ENCODE measurements at regions not wholly inside any gene's neighbourhood (a gene's known extent, or its start where the extent isn't known, plus 50 kb on each side); places are given as distances from the start of the nearest gene placed in this dataset.
"Not testable (repeated sequence)": the region's sequence is repeated elsewhere in the genome, so short reads cannot be mapped to it uniquely, and the experiment has no call there.

DNA sequence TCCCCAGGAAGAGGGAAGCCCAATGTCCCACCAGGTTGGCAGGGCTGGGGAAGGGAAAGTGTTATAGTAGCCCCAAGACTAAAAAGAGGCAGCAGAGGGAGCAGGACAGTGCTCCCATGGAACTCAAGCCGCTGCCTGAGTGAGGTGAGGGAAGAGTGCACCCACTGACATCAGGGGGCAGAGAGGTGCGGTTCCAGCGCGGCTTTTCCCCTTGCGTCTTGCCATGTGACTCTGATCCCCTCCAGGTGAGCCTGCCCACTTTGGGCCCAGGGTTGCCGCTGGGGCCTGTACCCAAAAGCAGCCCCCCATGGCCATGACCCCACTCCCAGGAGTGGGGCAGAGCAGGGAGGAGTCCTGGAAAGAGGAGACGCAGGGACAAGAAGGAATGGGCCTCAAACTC is 136.3 kb upstream of the KCTD7 start:
- ATAC-seq; DNase-seq (ENCODE audit: missing footprints): not testable (repeated sequence)
- intact Hi-C loops (cut with DNase I), result loop anchor here (5.0 kb wide), 1 partner anchor 285 kb away; the partner anchor contains the start of gene TPST1

DNA sequence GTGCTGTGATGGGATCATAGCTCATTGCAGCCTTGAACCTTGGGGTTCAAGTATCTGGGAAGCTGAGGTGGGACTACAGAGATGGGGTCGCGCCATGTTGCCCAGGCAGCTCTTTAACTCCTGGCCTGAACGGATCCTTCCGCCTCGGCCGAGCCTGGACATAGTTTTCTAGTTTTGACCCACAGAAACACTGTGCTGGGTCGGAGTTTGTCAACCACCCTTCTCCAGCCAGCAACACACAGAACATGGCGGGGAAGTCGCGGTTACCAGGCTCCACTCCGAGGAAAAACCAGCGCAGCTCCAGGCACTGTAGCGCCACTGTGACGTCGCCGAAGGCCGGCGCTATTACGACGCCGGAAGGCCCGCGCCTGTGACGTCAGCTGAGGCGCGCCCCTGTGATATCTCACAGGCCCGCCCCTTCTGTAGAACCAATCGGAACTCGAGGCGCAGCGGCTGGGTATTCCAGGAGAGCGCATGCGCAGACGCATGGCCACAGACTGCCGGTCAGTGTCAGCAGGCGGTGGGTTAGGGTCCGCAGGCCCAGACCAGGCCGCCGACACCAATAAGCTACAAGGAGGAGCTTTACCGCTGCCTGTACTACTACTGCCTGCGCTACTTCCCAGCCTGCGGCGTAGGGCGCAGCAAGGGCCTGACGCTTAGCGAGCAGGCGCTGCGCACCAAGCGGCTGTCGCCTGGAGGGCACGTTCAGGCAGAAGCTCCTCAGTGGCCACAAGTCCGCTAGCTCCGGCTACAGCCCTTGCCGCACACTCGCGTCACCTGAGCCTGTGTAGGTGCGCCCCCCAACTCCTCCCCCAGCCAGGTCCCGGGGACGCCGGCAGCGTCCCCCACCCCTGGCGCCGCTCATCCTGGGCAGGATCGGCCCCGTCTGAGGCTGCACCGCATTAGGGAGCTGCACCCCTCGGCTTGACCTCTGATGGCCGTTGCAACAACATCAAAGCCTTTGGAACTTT is 135.2 kb upstream of the KCTD7 start:
- ATAC-seq (peak; percentile 99), DNase-seq (ENCODE audit: missing footprints) (peak; percentile 99)
- intact Hi-C loops (cut with DNase I), result loop anchor here (5.0 kb wide), 1 partner anchor 286 kb away; the partner anchor contains the start of gene TPST1

DNA sequence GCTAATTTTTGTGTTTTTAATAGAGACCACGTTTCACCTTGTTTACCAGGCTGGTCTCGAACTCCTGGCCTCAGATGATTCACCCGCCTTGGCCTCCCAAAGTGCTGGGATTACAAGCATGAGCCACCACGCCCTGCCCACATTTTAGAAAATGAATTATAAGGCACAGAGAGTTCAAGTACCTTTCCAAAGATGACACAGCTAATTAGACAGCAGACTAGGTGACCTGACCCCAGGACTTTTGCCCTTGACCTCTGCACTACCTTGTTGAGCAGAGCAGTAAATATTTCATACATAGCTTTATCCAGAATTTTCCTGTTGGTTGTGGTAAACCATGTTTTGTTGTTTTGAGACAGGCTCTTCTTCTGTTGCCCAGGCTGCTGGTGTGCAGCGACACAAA is 131.3 kb upstream of the KCTD7 start:
- DNase-seq (ENCODE audit: missing footprints) (no peak), ATAC-seq (no peak)
- intact Hi-C loops (cut with DNase I), result no loop called here

DNA sequence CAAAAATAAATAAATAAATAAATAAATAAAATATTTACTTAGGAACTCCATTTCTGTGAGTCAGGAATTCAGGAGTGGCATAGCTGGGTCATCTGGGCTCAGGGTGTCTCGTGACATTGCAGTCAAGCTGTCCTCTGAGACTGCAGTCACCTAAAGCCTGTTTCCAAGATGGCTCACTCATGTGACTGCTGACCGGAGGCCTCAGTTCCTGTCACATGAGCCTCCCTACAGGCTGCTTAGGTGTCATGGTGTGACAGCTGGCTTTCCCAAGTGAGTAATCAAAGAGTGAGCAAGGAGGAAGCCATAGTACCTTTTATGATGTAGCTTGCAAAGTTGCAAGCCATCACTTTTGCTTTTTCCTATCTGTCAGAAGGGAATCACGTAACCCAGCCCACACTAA is 128.6 kb upstream of the KCTD7 start:
- DNase-seq (ENCODE audit: missing footprints), result no peak
- ATAC-seq, result no peak
- intact Hi-C loops (cut with DNase I), result no loop called here

DNA sequence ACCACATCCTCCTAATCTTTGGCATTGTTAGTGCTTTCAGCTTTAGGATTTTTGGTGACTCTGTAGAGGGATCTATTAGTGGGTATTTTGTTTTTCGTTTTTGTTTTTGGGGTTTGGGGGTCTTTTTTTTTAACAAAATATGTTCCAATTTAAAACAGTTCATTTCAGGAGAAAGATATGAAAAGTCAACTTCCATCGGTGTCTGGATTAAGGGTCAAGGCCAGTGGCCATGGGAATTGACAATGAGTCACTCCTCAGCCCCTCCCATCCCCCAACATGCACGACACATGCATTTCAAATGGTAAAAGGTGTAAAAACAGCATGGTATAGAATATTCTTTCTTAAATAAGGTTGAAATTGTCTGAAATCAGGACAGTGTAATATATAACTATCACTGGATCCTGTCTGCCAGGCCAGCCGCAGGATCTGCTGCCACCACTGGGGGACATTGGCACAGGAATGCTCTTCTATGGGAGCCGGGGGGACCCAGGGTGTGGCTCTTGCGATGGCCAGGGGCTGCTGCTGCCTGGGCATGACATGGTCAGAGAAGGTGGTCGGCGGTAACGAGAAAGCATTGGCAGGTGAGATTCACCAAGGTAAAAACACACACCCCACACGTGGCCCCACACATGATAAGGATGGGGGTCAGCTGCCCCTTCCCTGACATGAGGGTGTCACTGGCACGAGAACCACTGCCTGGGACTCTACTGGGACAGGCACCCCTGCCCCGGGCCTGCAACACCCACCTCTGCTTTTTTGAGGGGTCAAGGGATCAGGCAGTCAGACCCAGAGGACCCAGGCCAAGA is 126.2 kb upstream of the KCTD7 start:
- intact Hi-C loops (cut with DNase I), result no loop called here
- ATAC-seq (no peak), DNase-seq (ENCODE audit: missing footprints) (no peak)

DNA sequence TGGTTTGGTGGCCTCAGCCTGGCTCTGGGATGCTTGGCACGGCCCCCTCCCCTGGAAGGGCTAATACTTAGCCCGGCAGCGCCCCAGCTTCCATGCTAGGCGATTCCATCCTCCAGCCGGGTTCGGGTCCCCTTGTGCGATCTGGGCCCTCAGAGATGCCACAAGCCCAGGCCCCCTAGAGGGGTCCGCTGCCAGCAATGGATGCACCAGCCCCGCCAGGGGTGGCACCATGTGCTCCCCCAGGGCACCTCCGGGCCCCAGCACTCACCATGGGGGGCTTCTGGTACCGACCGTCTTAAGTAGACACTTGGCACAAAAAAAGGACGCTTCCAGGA is 125.7 kb upstream of the KCTD7 start:
- ATAC-seq, result no peak
- no peak for DNase-seq (ENCODE audit: missing footprints)
- intact Hi-C loops (cut with DNase I), result no loop called here

DNA sequence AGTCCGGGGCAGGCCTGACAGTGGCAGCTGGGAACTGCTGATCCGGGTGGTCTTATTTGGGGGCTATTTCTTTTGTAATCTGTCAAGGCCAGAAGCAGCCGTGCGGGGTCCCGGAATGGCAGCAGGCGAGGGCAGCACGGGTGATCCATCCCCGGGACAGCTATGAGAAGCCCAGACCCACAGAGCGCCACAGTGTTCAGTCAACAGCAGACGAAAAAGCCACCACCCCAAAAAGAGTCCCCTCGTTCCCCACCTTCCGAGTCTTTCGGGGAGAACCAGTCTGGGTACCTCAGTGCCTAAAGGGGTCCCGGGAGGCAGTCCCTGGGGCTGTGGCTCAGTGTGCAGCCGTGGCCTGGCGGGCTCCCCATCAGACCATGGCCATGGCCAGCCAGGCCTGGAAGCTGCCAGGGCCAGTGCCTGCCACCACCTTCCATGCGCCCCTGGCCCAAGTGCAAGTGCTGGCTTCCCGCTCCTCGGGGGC is 125.1 kb upstream of the KCTD7 start:
- DNase-seq (ENCODE audit: missing footprints) (no peak), ATAC-seq (no peak)
- intact Hi-C loops (cut with DNase I), result no loop called here

DNA sequence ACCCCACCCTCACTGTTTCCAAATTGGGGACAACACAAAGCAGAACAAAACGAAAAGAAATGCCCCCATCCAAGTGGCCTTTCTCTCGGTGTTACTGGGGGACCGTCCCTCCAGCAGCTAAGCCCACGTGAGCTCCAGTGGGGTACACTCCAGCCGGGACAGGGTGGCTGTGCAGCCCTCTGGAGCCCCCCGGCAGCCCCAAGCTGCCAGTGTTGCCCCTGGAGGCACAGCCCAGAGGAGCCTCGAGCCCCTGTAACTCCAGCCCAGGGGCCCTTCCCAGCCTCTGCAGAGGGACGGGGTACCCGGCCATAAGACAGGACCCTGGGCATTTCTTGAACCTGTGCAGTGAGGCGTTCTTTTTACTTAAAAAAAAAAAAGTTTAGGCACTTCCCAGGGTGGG is 124.5 kb upstream of the KCTD7 start:
- intact Hi-C loops (cut with DNase I), result no loop called here
- DNase-seq (ENCODE audit: missing footprints), result no peak

DNA sequence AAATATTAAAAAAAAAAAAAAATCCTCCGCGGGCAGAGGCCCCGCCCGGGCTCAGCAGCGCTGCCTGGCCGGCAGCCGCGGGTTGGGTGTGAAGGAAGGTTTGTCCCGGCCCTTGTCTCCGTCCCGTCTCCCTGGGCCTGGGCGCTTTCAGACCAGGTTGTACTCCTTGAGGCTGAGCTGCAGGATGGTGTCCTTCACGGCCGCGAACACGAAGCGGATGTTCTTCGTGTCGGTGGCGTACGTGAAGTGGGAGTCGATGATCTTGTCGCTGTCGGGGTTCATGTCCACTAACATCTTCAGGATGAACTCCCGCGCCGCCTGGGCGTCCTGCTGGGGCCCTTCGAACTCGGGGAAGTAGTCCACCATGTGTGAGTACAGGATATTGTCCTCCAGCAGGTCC is 123.7 kb upstream of the KCTD7 start:
- DNase-seq (ENCODE audit: missing footprints), result no peak
- intact Hi-C loops (cut with DNase I), result no loop called here

More for the DNA sequence above, 124.5 kb upstream of the KCTD7 start:
- ATAC-seq, result no peak

DNA sequence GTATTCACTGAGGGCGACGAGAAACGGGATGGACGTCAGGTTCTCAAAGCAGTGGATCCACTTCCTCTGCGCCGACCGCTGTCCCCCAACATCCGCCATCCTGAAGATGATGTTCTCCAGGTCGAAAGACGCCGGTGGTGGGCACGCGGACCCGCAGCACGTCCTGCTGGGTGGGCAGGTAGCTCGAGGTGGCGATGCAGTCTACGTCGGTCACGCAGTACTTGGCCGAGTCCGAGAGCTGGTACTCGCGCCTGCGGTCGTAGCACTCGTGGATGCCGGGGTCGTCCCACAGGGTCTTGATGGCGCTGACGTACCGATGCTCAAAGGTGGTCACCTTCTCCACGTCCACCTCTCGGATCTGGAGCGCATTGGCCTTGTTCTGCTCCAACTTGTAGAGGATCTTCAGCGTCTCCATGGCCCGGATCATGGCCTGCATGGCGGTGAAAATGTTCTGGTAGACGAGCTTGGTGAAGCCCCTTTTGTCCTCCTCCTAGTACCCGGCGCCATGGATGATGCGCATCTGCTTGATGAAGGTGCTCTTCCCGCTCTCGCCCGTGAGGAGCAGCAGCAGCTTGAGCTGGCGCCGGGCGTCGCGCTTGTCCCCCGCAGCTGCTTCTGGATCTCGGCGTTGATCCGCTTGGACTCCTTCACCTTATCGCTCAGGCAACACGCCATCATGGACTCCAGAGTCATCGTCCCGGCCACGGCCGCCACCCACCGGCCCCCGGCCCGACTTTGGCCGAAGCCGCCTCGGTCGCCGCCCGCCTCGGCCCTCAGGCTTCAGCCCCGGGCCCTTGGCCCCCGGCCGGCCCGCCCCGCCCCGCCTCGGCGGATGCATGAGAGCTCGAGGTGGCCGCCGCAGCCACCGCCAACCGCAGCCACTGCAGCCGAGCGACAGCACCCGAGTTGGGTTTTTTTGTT is 122.9 kb upstream of the KCTD7 start:
- DNase-seq (ENCODE audit: missing footprints) (no peak), ATAC-seq (no peak)
- intact Hi-C loops (cut with DNase I), result no loop called here

More for the DNA sequence above, 123.7 kb upstream of the KCTD7 start:
- ATAC-seq, result no peak

DNA sequence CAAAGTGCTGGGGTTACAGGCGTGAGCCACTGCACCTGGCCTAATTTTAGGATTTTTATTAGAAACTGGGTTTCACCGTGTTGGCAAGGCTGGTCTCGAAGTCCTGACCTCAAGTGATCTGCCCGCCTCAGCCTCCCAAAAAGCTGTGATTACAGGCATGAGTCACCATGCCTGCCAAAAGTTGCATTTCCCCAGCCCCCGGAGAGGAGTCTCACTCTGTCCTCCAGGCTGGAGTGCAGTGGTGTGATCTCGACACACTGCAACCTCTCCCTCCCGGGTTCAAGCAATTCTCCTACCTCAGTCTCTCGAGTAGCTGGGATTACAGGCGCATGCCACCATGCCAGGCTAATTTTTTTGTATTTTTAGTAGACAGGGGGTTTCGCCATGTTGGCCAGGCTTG is 122.0 kb upstream of the KCTD7 start:
- intact Hi-C loops (cut with DNase I); ATAC-seq; DNase-seq (ENCODE audit: missing footprints): not testable (repeated sequence)

DNA sequence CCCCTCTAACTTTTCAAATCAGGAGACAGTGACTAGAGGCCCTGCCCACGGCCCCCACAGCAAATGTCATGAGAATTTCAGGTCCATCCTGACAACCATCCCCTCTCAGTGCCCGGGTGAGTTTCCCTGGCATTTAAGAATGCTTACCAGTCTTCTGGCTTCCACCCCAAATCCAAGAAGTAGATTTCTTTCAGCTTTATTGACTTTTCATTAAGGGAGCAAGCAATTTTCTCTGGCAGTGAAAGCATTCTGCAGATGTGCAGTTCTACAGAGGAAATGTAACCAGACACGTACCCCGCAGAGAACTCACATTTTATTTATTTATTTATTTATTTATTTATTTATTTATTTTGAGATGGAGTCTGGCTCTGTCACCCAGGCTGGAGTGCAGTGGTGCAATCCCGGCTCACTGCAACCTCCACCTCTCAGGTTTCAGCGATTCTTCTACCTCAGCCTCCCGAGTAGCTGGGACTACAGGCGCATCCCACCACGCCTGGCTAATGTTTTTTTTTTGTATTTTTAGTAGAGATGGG is 120.9 kb upstream of the KCTD7 start:
- intact Hi-C loops (cut with DNase I), result no loop called here
- no peak for ATAC-seq
- no peak for DNase-seq (ENCODE audit: missing footprints)

DNA sequence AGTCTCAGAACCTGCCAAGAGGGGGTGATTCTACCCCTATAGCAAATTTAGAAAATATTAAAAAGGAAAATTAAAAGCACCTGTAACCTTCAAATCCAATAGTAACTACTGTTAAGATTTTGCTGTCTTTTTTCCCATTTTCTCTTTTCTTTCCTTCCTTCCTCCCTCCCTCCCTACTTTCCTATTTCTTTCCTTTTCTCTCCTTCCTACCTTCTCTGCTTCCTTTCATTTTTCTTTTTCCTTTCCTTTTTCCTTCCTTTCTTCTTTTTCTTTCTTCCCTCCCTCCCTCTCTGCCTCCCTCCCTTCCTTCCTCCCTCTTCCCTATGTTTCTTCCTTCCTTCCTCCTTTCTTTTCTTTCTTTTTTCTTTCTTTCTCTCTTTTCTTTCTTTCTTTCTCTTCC is 120.2 kb upstream of the KCTD7 start:
- ATAC-seq (no peak), DNase-seq (ENCODE audit: missing footprints) (no peak)
- intact Hi-C loops (cut with DNase I), result no loop called here

DNA sequence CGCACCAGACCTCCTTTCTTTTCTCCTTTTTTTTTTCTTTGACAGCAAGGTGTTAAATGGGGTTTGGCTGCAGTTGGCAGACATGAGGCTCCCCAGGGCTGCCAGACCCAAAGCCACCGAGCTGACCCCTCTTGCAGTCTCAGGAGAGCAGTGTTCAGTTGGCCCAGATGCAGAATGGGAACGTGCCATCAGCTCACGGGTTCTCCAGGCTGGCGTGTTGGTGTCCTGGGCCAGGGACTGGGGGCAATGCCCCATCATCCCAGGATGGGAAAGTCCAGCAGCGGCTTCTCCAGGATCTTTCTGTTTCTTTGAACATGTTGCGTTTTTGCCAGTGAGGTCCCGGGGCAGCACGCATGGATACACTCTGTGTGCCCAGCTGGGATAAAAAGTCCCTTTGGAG is 114.6 kb upstream of the KCTD7 start:
- ATAC-seq, result no peak
- DNase-seq (ENCODE audit: missing footprints), result peak; percentile 16
- intact Hi-C loops (cut with DNase I), result no loop called here

DNA sequence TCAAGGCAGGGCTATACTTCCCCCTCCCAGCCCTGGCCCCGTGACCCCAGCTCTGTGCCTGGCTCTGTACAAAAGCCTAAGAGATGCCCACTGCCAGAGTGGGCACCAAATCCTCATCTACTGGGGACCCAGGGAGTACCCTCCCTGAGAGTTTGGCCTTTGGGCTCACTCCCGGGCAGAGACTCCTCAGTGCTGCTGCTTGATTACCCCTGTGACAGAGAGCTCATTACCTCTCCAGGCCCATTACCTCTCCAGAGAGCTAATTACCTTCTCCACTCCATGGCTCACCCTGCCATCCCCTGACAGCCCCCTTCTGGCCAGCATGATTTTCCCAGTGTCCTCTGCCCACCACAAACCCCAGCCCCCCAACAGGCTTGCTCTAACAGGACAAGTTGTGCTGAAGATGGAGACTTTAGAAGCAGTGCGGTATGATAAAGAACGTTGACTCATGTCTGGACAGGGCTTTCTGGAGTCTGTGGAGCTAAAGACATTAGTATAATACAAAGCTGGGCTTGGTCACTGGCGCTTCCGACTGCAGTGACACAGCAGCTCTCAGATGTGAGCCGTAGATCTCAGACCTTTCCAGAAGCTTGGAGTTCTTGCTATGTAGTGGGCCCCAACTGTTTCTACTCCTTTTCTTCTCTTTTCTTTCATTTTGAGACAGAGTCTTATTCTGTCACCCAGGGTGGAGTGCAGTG is 111.3 kb upstream of the KCTD7 start:
- no peak for ATAC-seq
- DNase-seq (ENCODE audit: missing footprints), result peak; percentile 22
- intact Hi-C loops (cut with DNase I), result no loop called here

DNA sequence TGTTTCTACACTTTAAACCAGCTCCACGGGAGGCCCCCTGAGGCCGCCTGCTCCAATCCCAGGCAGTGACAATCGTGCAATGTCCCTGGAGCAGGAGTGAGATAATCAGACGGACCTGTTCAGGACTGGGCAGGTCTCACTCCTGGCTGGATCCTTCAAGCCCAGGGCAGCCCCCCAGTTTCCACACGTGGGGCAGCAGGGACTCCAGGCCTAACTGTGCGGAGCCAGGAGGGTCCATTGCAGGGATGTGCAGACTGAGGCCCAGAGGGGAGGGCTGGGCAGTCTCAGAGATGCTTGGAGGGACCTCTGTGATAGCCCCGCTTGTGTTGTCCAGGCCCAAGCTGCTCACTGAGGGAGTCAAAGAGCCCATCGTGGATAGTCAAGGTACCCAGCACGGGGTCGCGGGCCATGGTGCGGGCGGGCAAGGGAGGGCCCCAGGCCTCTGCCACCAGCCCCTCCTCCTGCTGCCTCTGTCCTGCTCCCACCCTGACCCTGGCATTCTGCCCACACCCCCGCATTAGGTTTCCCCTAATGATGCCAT is 110.5 kb upstream of the KCTD7 start:
- intact Hi-C loops (cut with DNase I), result no loop called here
- peak; percentile 16 for DNase-seq (ENCODE audit: missing footprints)
- no peak for ATAC-seq

DNA sequence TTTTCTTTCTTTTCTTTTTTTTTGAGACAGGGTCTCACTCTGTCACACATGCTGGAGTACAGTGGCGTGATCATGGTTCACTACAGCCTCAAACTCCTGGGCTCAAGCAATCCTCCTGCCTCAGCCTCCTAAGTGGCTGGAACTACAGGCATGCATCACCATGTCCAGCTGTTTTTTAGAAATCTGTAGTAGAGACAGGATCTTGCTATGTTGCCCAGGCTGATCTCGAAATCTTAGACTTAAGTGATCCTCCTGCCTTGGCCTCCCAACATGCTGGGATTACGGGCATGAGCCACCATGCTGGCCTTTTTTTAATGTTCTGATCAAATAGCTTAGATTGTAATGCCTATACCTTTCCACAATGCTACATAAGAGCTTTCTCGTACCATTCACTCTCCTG is 107.0 kb upstream of the KCTD7 start:
- no peak for ATAC-seq
- intact Hi-C loops (cut with DNase I), result no loop called here
- DNase-seq (ENCODE audit: missing footprints), result no peak

DNA sequence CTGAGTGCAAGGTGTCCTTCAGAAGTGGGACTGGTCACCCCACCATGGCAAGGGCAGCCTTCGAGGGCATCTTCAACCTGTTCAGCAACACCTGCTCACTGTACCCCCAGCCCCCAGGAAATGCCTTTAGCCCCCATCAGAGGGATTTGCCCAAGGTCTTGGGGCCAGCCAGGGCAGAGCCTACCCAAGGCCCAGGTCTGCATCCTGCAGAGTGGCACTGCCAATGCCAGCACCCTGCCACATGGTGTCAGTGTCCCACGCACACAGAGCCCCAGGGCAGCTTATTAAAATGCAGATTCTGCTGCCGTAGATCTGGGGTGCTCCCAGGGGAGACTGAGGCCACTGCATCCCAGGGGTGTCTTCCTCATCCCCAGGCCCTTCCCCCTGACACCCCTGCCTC is 106.2 kb upstream of the KCTD7 start:
- ATAC-seq, result peak; percentile 11
- intact Hi-C loops (cut with DNase I), result no loop called here
- peak; percentile 51 for DNase-seq (ENCODE audit: missing footprints)
